GM23338 (cell line): ENCODE measurements at regions not wholly inside any gene's neighbourhood (a gene's known extent, or its start where the extent isn't known, plus 50 kb on each side); places are given as distances from the start of the nearest gene placed in this dataset.
A peak's percentile ranks its signal among the peaks of the same experiment; 100 is the strongest.

Experiments used
- ATAC-seq: fragments of 200-7000 bp; cut with Tn5 transposase; 3 replicates; pipeline ENCODE4 v1.9.1; 2020
- DNase-seq: peaks from one replicate; pipeline ENCODE4 v3.0.0-alpha.2; 2015; ENCODE audit warnings: low spot score
- H2AFZ ChIP-seq: fragments of 200-600 bp; sonication (generic); 2 replicates; pipeline ENCODE4 v1.8.0; 2016; ENCODE audit warnings: antibody characterized with exemption, mild to moderate bottlenecking, moderate library complexity
- H3F3A ChIP-seq: fragments of 200-600 bp; sonication (generic); replicated peaks from 2 replicates; pipeline ENCODE4 v1.8.0; 2017; ENCODE audit warnings: antibody characterized with exemption, mixed run types, low read depth
- H3K27ac ChIP-seq: fragments of 200-600 bp; sonication (generic); 2 replicates; pipeline ENCODE4 v1.6.1; 2016; ENCODE audit warnings: low read depth
- H3K27me3 ChIP-seq: fragments of 200-600 bp; sonication (generic); 2 replicates; pipeline ENCODE4 v1.8.0; 2016; ENCODE audit warnings: mild to moderate bottlenecking, mixed run types, moderate library complexity; ENCODE audit not compliant: insufficient read depth
- H3K36me3 ChIP-seq: fragments of 200-600 bp; sonication (generic); 2 replicates; pipeline ENCODE4 v1.8.0; 2016; ENCODE audit warnings: mild to moderate bottlenecking; ENCODE audit not compliant: insufficient read depth
- H3K4me1 ChIP-seq: fragments of 200-600 bp; sonication (generic); 2 replicates; pipeline ENCODE4 v1.8.0; 2016; ENCODE audit warnings: mild to moderate bottlenecking, moderate library complexity; ENCODE audit not compliant: insufficient read depth
- H3K4me2 ChIP-seq: fragments of 200-600 bp; sonication (generic); 2 replicates; pipeline ENCODE4 v1.7.1; 2017; ENCODE audit warnings: mixed run types
- H3K4me3 ChIP-seq: fragments of 200-600 bp; sonication (generic); 2 replicates; pipeline ENCODE4 v1.6.1; 2016; ENCODE audit warnings: mixed run types
- H3K79me2 ChIP-seq: fragments of 200-600 bp; sonication (generic); replicated peaks from 2 replicates; pipeline ENCODE4 v1.8.0; 2017; ENCODE audit warnings: mild to moderate bottlenecking; ENCODE audit not compliant: insufficient read depth
- H3K9me2 ChIP-seq: fragments of 200-600 bp; sonication (generic); 2 replicates; pipeline ENCODE4 v1.8.0; 2017; ENCODE audit not compliant: insufficient read depth
- H4K20me1 ChIP-seq: fragments of 200-600 bp; sonication (generic); replicated peaks from 2 replicates; pipeline ENCODE4 v1.8.0; 2017; ENCODE audit warnings: mild to moderate bottlenecking; ENCODE audit not compliant: insufficient read depth
- H3K27ac Mint-ChIP-seq: 2 replicates; pipeline ENCODE4 v1.8.0; 2020; ENCODE audit warnings: inconsistent platforms, mild to moderate bottlenecking, moderate library complexity, mixed read lengths
- H3K27me3 Mint-ChIP-seq: 3 replicates; pipeline ENCODE4 v1.8.0; 2022; ENCODE audit warnings: low read depth, mild to moderate bottlenecking, moderate library complexity, mixed read lengths, inconsistent platforms; ENCODE audit not compliant: insufficient read depth, poor library complexity
- H3K36me3 Mint-ChIP-seq: 3 replicates; pipeline ENCODE4 v1.8.0; 2021; ENCODE audit warnings: low read depth, mild to moderate bottlenecking, inconsistent platforms, moderate library complexity, mixed read lengths
- H3K4me1 Mint-ChIP-seq: 3 replicates; pipeline ENCODE4 v1.8.0; 2020; ENCODE audit warnings: mild to moderate bottlenecking, inconsistent platforms, mixed read lengths
- H3K4me3 Mint-ChIP-seq: 3 replicates; pipeline ENCODE4 v1.8.0; 2021; ENCODE audit warnings: moderate library complexity, mild to moderate bottlenecking, inconsistent platforms, mixed read lengths
- H3K9me3 Mint-ChIP-seq: 3 replicates; pipeline ENCODE4 v1.8.0; 2020; ENCODE audit warnings: moderate library complexity, mild to moderate bottlenecking, inconsistent platforms, mixed read lengths
- CREB1 ChIP-seq: fragments of 250-450 bp; sonication (Bioruptor Pico); IDR thresholded peaks from 2 replicates; pipeline ENCODE4 v1.5.0; 2020; ENCODE audit warnings: low read depth, mild to moderate bottlenecking, moderate library complexity
- CTCF ChIP-seq, 2 experiments: fragments of 200-600 bp in 1 of 2; sonication (generic) in 1 of 2; conservative IDR thresholded peaks; 2 replicates each; pipeline versions ENCODE4 v1.5.1 to v1.6.1; 2016 to 2017; ENCODE audit warnings: antibody characterized with exemption in 2 of 2, low read depth in 2 of 2, mild to moderate bottlenecking in 2 of 2, moderate library complexity in 1 of 2
- EZH2 ChIP-seq: fragments of 200-600 bp; sonication (generic); IDR thresholded peaks from one replicate; pipeline ENCODE4 v1.8.0; 2017; ENCODE audit warnings: antibody characterized with exemption, mild to moderate bottlenecking, low read depth; ENCODE audit not compliant: unreplicated experiment
- EZH2phosphoT487 ChIP-seq: fragments of 200-600 bp; sonication (generic); IDR thresholded peaks from one replicate; pipeline ENCODE4 v1.8.1; 2018; ENCODE audit warnings: antibody characterized with exemption; ENCODE audit not compliant: unreplicated experiment
- JUNB ChIP-seq: IDR thresholded peaks from one replicate; pipeline ENCODE4 v1.6.1; 2016; ENCODE audit warnings: antibody characterized with exemption; ENCODE audit not compliant: unreplicated experiment
- NANOG ChIP-seq: IDR thresholded peaks from 2 replicates; pipeline ENCODE4 v1.6.1; 2016; ENCODE audit warnings: antibody characterized with exemption, borderline replicate concordance
- POLR2AphosphoS5 ChIP-seq: IDR thresholded peaks from 2 replicates; pipeline ENCODE4 v1.6.1; 2016; ENCODE audit warnings: antibody characterized with exemption, low read depth
- STAT1 ChIP-seq: IDR thresholded peaks from one replicate; pipeline ENCODE4 v1.6.1; 2016; ENCODE audit warnings: antibody characterized with exemption; ENCODE audit not compliant: unreplicated experiment
- ZNF114 ChIP-seq: fragments of 250-450 bp; sonication (Bioruptor Pico); IDR thresholded peaks from 2 replicates; pipeline ENCODE4 v1.5.0; 2020; ENCODE audit warnings: mild to moderate bottlenecking, moderate library complexity
- ZNF331 ChIP-seq: fragments of 250-450 bp; sonication (Bioruptor Pico); IDR thresholded peaks from 2 replicates; pipeline ENCODE4 v1.5.0; 2020; ENCODE audit warnings: low read depth, mild to moderate bottlenecking, moderate library complexity
- TF ChIP-seq, protein P1 (sequence below): IDR thresholded peaks from one replicate; pipeline ENCODE4 v1.6.1; 2018; ENCODE audit warnings: antibody characterized with exemption; ENCODE audit not compliant: unreplicated experiment
- TF ChIP-seq, protein P2 (sequence below): IDR thresholded peaks from 2 replicates; pipeline ENCODE4 v1.6.1; 2016; ENCODE audit warnings: antibody characterized with exemption

GRCh38 chr13:99663908-99664307 is 162.6 kb downstream of the TM9SF2 start:
- Mint-ChIP-seq H3K36me3 (no peaks in the 10 kb centered on the region), H3K27ac (0 out of 2 replicates have a peak overlapping the region, but pooled peaks have one; percentile 56), H3K9me3 (no peaks in the 10 kb centered on the region), H3K4me1 (peaks cover 56% of the 10 kb centered on the region), H3K27me3 (peaks cover 10% of the 10 kb centered on the region), H3K4me3 (no peak overlapping the region)
- Histone ChIP-seq H3K36me3 (no peaks in the 10 kb centered on the region), H3K79me2 (no peaks in the 10 kb centered on the region), H3K27me3 (no peaks in the 10 kb centered on the region), H3F3A (no peaks in the 10 kb centered on the region), H3K9me2 (no peaks in the 10 kb centered on the region), H3K4me2 (no peak overlapping the region), H3K4me3 (no peak overlapping the region), H4K20me1 (no peaks in the 10 kb centered on the region), H3K4me1 (peaks cover 39% of the 10 kb centered on the region), H3K27ac (no peak overlapping the region), H2AFZ (no peak overlapping the region)
- TF ChIP-seq EZH2, result no peak
- TF ChIP-seq, protein P1, sequence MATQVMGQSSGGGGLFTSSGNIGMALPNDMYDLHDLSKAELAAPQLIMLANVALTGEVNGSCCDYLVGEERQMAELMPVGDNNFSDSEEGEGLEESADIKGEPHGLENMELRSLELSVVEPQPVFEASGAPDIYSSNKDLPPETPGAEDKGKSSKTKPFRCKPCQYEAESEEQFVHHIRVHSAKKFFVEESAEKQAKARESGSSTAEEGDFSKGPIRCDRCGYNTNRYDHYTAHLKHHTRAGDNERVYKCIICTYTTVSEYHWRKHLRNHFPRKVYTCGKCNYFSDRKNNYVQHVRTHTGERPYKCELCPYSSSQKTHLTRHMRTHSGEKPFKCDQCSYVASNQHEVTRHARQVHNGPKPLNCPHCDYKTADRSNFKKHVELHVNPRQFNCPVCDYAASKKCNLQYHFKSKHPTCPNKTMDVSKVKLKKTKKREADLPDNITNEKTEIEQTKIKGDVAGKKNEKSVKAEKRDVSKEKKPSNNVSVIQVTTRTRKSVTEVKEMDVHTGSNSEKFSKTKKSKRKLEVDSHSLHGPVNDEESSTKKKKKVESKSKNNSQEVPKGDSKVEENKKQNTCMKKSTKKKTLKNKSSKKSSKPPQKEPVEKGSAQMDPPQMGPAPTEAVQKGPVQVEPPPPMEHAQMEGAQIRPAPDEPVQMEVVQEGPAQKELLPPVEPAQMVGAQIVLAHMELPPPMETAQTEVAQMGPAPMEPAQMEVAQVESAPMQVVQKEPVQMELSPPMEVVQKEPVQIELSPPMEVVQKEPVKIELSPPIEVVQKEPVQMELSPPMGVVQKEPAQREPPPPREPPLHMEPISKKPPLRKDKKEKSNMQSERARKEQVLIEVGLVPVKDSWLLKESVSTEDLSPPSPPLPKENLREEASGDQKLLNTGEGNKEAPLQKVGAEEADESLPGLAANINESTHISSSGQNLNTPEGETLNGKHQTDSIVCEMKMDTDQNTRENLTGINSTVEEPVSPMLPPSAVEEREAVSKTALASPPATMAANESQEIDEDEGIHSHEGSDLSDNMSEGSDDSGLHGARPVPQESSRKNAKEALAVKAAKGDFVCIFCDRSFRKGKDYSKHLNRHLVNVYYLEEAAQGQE, result no peak
- no peak for TF ChIP-seq CREB1 (CRISPR knock-in tag)
- no peak for TF ChIP-seq EZH2phosphoT487
- no peak for TF ChIP-seq CTCF (conservative IDR thresholded peaks at IDR 0.05; ENCODE audit: low read depth in 2 of 2)
- TF ChIP-seq STAT1, result no peak
- no peak for TF ChIP-seq NANOG
- TF ChIP-seq, protein P2, sequence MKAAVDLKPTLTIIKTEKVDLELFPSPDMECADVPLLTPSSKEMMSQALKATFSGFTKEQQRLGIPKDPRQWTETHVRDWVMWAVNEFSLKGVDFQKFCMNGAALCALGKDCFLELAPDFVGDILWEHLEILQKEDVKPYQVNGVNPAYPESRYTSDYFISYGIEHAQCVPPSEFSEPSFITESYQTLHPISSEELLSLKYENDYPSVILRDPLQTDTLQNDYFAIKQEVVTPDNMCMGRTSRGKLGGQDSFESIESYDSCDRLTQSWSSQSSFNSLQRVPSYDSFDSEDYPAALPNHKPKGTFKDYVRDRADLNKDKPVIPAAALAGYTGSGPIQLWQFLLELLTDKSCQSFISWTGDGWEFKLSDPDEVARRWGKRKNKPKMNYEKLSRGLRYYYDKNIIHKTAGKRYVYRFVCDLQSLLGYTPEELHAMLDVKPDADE, result no peak
- ATAC-seq (no peak), DNase-seq (no peak)

DNA sequence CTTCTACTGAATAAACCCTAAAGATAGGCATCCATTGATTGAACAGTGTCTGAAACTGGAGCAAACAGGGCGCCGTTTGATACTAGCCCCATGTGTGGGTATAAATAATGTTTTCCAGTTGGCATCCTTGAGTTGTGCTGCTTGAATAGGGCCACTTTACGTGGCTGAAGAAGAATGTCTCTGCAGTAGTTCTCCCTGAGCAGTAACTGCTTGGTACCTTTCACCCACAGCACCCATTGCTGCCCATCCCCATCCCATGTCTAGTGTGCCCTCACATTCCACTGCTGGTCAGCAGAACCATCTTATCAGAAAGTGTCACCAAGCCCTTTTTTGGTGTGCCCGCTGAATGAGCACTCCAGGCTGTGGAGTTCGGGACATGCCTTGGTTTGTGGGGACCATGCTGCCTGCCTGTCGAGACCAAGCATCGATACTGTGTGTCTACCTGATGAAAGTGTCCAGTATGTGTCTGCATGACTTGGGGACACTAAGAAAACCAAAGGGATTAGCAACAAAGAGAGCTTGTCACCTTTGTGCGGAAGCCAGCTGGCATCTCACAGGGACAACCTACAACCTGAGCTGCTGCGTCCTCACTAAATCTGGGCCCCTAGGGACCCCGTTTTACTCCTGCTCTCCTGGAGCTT is 162.0 kb downstream of the TM9SF2 start:
- Mint-ChIP-seq H3K9me3 (no peaks in the 10 kb centered on the region), H3K4me1 (peaks cover 56% of the 10 kb centered on the region), H3K4me3 (no peak overlapping the region), H3K27ac (0 out of 2 replicates have a peak overlapping the region, but pooled peaks have one; percentile 56), H3K36me3 (no peaks in the 10 kb centered on the region), H3K27me3 (peaks cover 10% of the 10 kb centered on the region)
- Histone ChIP-seq H3K9me2 (no peaks in the 10 kb centered on the region), H3K27me3 (no peaks in the 10 kb centered on the region), H3K27ac (no peak overlapping the region), H3K4me3 (no peak overlapping the region), H3K79me2 (no peaks in the 10 kb centered on the region), H4K20me1 (no peaks in the 10 kb centered on the region), H3K36me3 (no peaks in the 10 kb centered on the region), H2AFZ (no peak overlapping the region), H3K4me2 (peak overlapping the region; percentile 23; the same call in 1 of the 2 replicates), H3F3A (no peaks in the 10 kb centered on the region), H3K4me1 (peaks cover 42% of the 10 kb centered on the region)
- ATAC-seq (no peak), DNase-seq (no peak)
- no peak for TF ChIP-seq EZH2
- no peak for TF ChIP-seq NANOG
- no peak for TF ChIP-seq ZNF331 (CRISPR knock-in tag)
- TF ChIP-seq CREB1 (CRISPR knock-in tag), result no peak
- TF ChIP-seq JUNB, result no peak
- TF ChIP-seq ZNF114 (CRISPR knock-in tag), result no peak
- TF ChIP-seq, protein P2, result no peak
- TF ChIP-seq, protein P1, result no peak
- no peak for TF ChIP-seq EZH2phosphoT487
- TF ChIP-seq POLR2AphosphoS5, result no peak
- no peak for TF ChIP-seq STAT1
